Activated T-helper 17 cell treated with anti-CD3 and anti-CD28 coated beads, Interleukin-2, amount 50 U/mL, for 72 hours (primary cell): ENCODE measurements at regions not wholly inside any gene's neighbourhood (a gene's known extent, or its start where the extent isn't known, plus 50 kb on each side); places are given as distances from the start of the nearest gene placed in this dataset.
"Not testable (repeated sequence)": the region's sequence is repeated elsewhere in the genome, so short reads cannot be mapped to it uniquely, and the experiment has no call there.

Experiments
- ATAC-seq: fragments of 150-1000 bp; cut with Tn5 transposase; replicated peaks from 2 replicates; pipeline ENCODE4 v1.10.0; 2021; ENCODE audit warnings: mild to moderate bottlenecking, moderate library complexity
- H3K27ac Mint-ChIP-seq: one replicate; pipeline ENCODE4 v1.8.0; 2022; ENCODE audit warnings: mixed read lengths
- H3K27me3 Mint-ChIP-seq: one replicate; pipeline ENCODE4 v1.8.0; 2022; ENCODE audit warnings: mixed read lengths
- H3K36me3 Mint-ChIP-seq: one replicate; pipeline ENCODE4 v1.8.0; 2022; ENCODE audit warnings: low read depth, mild to moderate bottlenecking, mixed read lengths
- H3K4me1 Mint-ChIP-seq: one replicate; pipeline ENCODE4 v1.8.0; 2022; ENCODE audit warnings: mixed read lengths
- H3K4me3 Mint-ChIP-seq: one replicate; pipeline ENCODE4 v1.8.0; 2022; ENCODE audit warnings: mild to moderate bottlenecking, mixed read lengths
- H3K9me3 Mint-ChIP-seq: one replicate; pipeline ENCODE4 v1.8.0; 2022; ENCODE audit warnings: mixed read lengths

DNA sequence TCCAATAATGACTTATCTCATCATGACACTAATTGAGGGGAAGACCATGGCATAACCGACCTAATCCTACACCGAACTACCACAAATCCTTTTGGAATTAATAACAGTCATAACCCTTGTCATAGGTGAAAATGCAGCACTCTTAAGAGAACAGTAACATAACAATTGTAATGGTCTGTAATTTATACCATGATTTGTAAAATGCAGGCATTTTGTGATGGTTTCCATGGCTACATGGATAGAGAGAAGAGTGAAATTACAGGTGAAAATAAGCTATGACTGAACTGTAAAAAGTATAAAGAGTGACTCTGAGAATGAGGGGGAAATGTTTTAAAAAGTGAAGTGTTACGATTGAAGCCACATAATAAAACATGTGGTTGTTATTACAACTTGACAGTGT, 494.1 kb upstream of the SLC39A10 start:
- H3K27me3 Mint-ChIP-seq: no peaks in the 10 kb centered on the region
- no peak overlapping the region for H3K4me3 Mint-ChIP-seq
- H3K36me3 Mint-ChIP-seq: no peaks in the 10 kb centered on the region
- H3K9me3 Mint-ChIP-seq: no peaks in the 10 kb centered on the region
- H3K4me1 Mint-ChIP-seq: no peaks in the 10 kb centered on the region
- no peak overlapping the region for H3K27ac Mint-ChIP-seq
- no peak for ATAC-seq

DNA sequence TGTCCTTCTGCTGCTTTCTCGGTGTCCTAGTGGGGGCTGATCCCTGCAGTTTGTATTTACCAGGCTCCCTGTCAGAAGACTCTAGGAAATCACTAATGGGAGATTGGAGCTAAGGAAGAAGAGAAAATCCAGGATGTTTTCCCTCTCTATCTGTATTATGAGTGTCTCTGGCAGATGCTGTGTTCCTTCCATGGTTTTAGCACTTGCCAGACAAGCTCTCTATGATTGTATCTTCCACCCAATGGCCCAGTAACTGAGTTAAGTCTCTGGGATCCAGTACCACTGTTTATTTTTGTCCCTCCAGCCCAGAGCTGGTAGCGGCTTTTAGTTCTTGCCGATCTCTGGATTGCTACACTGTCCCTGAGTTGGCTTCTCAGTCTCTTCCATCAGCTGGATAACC, 494.8 kb upstream of the SLC39A10 start:
- no peaks in the 10 kb centered on the region for H3K4me1 Mint-ChIP-seq
- H3K36me3 Mint-ChIP-seq: no peaks in the 10 kb centered on the region
- no peaks in the 10 kb centered on the region for H3K9me3 Mint-ChIP-seq
- no peak overlapping the region for H3K4me3 Mint-ChIP-seq
- H3K27me3 Mint-ChIP-seq: no peaks in the 10 kb centered on the region
- no peak for ATAC-seq
- no peak overlapping the region for H3K27ac Mint-ChIP-seq

DNA sequence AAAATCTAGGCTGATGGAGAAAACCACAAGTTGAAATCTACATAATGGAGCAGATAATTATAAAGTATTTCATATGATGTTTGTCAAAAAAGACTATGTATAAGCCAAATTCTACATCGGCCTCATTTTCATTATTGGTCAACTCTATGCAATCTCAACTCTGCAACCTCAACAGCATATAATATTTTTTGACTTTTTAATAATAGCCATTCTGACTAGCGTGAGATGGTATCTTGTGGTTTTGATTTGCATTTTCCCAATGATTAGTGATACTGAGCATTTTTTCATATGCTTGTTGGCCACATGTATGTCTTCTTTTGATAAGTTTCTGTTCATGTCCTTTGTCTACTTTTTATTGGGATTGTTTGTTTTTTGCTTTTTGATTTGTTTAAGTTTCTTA, 496.1 kb upstream of the SLC39A10 start:
- Mint-ChIP-seq H3K27ac (no peak overlapping the region), H3K9me3 (no peaks in the 10 kb centered on the region), H3K4me1 (no peaks in the 10 kb centered on the region), H3K27me3 (no peaks in the 10 kb centered on the region), H3K4me3 (no peak overlapping the region), H3K36me3 (no peaks in the 10 kb centered on the region)
- no peak for ATAC-seq

DNA sequence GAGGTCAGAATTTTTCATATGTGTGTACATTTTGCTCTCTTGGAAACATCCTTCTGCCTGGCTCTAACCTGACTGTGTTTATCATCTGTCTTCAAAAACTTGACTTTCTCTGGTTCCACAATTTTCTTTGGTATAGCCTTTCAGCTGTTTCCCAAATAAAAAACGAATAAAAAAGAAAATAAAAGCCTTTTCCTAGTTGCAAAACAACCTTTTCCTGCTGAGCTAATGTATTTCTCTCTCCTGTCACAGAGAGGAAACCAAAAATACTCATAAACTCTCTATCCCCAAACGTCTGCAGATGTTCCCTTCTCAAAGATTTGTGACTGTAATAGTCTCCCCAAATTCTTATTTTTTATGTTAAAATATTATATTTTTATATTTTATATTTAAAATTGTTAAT, 505.3 kb upstream of the SLC39A10 start:
- Mint-ChIP-seq H3K4me1 (no peaks in the 10 kb centered on the region), H3K4me3 (no peak overlapping the region), H3K9me3 (no peaks in the 10 kb centered on the region), H3K27me3 (no peaks in the 10 kb centered on the region), H3K27ac (no peak overlapping the region), H3K36me3 (no peaks in the 10 kb centered on the region)
- ATAC-seq: no peak

DNA sequence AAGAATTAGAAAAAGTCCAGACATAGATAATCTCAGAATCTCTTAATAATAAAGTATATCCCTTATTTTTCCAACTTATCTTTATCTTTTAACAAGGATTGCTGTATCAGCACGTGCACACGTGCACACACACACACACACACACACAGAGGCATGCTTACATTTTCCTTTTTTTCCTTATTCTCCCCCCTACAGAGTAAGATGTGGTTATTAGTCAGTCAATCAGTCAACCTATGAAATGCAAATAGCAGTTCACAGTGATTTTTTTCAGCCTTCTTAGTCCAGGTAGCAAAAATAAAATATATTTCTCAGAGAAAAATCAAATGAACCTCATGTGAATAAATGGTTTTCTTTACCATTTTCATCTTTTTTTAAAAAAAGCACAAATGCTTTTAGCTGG, 506.2 kb upstream of the SLC39A10 start:
- H3K4me3 Mint-ChIP-seq: no peak overlapping the region
- H3K27me3 Mint-ChIP-seq: no peaks in the 10 kb centered on the region
- no peaks in the 10 kb centered on the region for H3K4me1 Mint-ChIP-seq
- H3K36me3 Mint-ChIP-seq: no peaks in the 10 kb centered on the region
- H3K27ac Mint-ChIP-seq: no peak overlapping the region
- ATAC-seq: no peak
- no peaks in the 10 kb centered on the region for H3K9me3 Mint-ChIP-seq

DNA sequence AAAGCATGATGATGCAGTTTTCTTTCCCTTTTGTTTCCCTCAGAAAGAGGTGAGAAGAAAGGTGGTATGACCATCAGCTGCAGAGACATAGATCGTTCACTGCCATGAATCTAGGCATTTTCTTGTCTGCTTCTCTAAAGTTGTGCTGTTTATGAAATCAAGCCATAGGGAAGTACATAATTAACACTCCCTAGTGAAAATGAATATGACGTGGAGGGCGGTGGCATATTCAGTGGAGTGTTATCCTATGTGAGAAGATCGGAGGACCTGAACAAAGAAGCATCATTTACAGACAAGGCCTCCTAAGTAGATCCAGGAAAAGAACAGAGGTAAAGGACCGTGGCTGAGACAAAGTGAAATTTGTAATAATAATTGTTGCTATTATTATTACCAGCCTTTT, 509.0 kb upstream of the SLC39A10 start:
- H3K4me1 Mint-ChIP-seq: no peaks in the 10 kb centered on the region
- no peak for ATAC-seq
- peaks cover 5% of the 10 kb centered on the region for H3K27me3 Mint-ChIP-seq
- H3K36me3 Mint-ChIP-seq: no peaks in the 10 kb centered on the region
- no peak overlapping the region for H3K27ac Mint-ChIP-seq
- H3K9me3 Mint-ChIP-seq: peaks cover 5% of the 10 kb centered on the region
- no peak overlapping the region for H3K4me3 Mint-ChIP-seq

DNA sequence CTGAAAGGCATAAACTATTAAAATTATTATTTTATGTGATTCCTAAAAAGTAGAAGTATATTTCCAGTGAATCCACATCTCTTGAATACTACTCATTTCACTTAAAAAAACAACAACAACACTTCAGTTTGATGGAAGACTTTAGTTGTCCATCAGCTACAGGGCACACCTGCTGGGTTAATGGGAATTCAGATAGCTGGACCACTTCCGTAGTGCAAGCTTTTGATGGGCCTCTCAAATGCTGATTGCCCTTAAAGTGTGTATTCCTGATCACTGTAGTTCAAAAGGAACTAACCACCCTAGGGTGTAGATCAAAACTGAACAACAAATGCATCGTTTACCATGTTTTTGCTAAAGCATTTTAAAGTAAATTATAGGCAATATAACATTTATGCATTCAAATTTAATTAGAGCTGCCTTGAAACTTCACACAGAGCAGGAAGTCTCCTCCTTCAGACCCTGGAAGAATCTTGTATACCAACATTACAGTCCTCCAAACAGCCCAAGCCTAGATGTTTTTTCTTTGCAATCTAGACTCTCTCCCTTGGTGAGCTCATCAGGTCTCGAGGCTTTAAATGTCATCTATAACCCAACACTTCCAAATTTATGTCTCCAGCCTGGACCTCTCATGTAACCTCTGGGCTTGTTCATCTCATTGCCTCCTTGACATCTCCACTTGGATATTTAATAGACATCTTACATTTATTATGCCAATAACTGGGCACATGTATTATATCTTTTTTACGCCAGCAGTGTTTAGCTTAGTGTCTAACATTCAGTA, 510.1 kb upstream of the SLC39A10 start:
- no peak for ATAC-seq
- H3K27ac Mint-ChIP-seq: no peak overlapping the region
- peaks cover 5% of the 10 kb centered on the region for H3K9me3 Mint-ChIP-seq

DNA sequence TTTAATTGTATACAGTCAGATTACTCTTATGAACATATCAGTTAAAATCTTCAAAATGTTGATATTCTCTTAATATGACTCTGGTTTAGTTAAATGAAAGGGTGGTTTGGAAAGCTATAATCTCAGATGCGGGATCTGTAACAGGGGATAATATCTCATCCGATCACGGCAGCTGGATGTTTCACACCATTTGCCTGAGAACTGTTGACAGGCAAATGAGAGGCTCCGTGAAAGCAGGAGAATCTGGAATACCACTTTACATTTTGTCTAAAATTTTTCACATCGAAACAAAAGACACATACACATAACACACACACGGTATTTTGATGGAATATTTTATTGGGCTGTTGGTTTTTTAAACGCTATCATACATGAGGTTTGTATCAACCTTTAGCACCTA, 518.6 kb upstream of the SLC39A10 start:
- no peak overlapping the region for H3K27ac Mint-ChIP-seq
- peaks cover 4% of the 10 kb centered on the region for H3K27me3 Mint-ChIP-seq
- H3K36me3 Mint-ChIP-seq: no peaks in the 10 kb centered on the region
- no peaks in the 10 kb centered on the region for H3K4me1 Mint-ChIP-seq
- ATAC-seq: no peak
- no peak overlapping the region for H3K4me3 Mint-ChIP-seq
- no peaks in the 10 kb centered on the region for H3K9me3 Mint-ChIP-seq

More for the DNA sequence above, 510.1 kb upstream of the SLC39A10 start:
- H3K36me3 Mint-ChIP-seq: no peaks in the 10 kb centered on the region
- H3K27me3 Mint-ChIP-seq: peaks cover 5% of the 10 kb centered on the region
- H3K4me3 Mint-ChIP-seq: no peak overlapping the region
- no peaks in the 10 kb centered on the region for H3K4me1 Mint-ChIP-seq

DNA sequence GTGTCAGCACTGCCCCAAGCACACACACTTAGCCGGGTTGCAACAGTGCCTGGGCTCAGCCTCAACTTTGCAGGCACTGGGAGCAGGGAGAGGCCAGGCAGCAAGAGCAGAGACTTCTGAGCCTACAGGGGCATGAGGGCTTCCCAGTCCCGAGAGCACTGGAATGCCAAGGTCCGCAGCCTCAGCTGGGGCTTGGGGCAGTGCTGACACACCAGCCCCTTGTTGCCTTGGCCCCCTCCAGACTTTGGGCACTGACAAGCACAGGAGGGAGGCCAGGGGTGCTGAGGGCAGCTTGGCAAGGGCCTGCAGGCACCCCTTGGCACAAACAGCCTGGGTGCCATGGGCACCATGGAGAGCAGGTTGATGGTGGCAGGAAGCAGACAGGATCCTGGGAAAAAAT, 531.1 kb upstream of the SLC39A10 start:
- H3K9me3 Mint-ChIP-seq, H3K36me3 Mint-ChIP-seq, ATAC-seq, H3K27ac Mint-ChIP-seq, H3K4me1 Mint-ChIP-seq, H3K27me3 Mint-ChIP-seq, H3K4me3 Mint-ChIP-seq: not testable (repeated sequence)

DNA sequence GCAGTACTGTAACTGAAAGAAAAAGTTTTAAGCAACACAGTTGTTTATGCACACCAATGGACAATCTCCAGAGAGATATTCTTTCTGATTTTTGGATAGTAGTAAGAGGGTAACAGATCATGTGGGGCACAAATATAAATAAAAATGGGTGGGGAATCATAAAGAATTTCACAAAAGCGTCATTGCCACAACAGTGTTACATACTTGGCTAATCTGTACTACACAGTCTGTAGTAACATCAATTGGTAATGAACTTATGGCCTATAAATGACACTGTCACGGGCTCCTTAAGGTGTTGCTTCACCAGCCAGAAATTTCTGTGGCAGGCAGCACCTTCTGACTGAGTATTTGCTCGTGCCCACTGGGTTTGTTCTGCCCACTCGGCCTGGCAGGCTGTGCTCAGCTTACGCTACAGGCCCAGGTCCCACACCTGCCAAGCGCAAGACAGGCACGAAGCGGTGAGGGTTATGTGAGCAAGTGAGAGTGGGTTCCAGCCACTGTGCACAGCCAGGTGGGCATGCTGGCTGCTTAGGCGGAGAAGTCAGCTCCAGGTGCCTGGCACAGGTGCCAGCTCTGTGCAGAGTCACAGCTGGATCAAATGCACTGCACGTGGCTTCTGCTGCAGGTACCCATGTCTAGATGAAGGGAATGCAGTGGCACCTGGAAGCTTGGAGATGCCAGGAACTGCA, 532.5 kb upstream of the SLC39A10 start:
- Mint-ChIP-seq H3K27me3 (peaks cover 3% of the 10 kb centered on the region), H3K27ac (no peak overlapping the region), H3K9me3 (no peaks in the 10 kb centered on the region), H3K4me1 (no peaks in the 10 kb centered on the region), H3K36me3 (no peaks in the 10 kb centered on the region), H3K4me3 (no peak overlapping the region)
- ATAC-seq: no peak

DNA sequence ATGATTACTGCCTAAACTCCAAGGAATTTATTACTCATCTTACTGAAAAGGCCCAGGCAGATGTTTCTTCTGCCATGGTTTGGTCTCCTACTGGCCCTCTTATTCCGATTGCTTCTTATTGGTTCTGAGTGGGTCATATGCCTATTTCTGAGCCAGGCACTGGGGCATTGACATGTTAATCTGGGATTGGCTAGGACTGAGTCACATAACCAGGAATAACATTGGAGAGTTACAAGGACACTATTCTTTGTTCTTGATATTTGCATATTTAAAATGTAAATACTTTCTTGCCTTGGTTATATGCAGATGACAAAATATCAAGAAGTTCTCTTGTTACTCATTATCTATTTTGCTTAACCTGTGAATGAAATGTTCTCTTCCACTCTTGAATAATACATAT, 534.4 kb upstream of the SLC39A10 start:
- H3K27me3 Mint-ChIP-seq: no peaks in the 10 kb centered on the region
- ATAC-seq: no peak
- no peaks in the 10 kb centered on the region for H3K9me3 Mint-ChIP-seq
- H3K4me1 Mint-ChIP-seq: no peaks in the 10 kb centered on the region
- no peaks in the 10 kb centered on the region for H3K36me3 Mint-ChIP-seq
- H3K4me3 Mint-ChIP-seq: no peak overlapping the region
- no peak overlapping the region for H3K27ac Mint-ChIP-seq

DNA sequence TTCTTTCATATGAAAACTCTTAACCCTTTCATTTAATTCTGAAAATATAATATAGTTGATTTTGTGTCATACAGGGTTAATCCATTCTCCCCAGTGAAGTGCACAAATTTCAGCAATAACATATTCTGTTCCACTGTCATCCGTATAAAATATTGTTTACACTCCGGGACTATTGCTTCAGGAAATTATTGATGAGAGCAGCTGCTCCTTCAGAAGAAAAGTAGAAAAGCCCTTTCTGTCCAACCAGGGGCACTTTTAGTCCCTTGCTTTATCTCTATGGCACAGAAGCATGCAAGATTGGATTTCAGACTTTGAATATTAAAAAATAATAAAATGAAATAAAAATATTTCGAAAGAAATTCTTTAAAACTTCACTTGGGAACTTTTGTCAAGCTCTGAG, 535.7 kb upstream of the SLC39A10 start:
- Mint-ChIP-seq H3K4me1 (no peaks in the 10 kb centered on the region), H3K4me3 (no peak overlapping the region), H3K9me3 (no peaks in the 10 kb centered on the region), H3K27me3 (no peaks in the 10 kb centered on the region), H3K36me3 (no peaks in the 10 kb centered on the region), H3K27ac (no peak overlapping the region)
- no peak for ATAC-seq

DNA sequence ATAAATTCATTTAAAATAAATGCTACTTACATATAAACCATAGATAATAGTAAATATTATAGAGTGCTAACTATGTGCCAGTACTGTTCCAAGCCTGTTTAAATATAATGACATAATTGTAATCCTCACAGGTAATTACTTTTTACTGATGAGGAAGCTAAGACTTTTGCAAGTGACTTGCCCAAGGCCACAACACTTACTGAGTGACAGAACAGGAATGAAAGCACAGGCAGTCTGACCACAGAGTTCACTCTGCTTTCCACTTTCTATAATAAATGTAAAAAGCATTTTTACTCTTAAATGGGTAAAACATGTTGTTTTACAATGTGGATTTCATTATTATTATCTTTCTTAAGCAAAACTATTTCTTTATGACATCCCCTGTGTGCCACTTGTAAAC, 537.8 kb upstream of the SLC39A10 start:
- H3K4me1 Mint-ChIP-seq: no peaks in the 10 kb centered on the region
- H3K36me3 Mint-ChIP-seq: no peaks in the 10 kb centered on the region
- no peaks in the 10 kb centered on the region for H3K27me3 Mint-ChIP-seq
- H3K27ac Mint-ChIP-seq: no peak overlapping the region
- H3K9me3 Mint-ChIP-seq: no peaks in the 10 kb centered on the region
- no peak overlapping the region for H3K4me3 Mint-ChIP-seq
- ATAC-seq: no peak

DNA sequence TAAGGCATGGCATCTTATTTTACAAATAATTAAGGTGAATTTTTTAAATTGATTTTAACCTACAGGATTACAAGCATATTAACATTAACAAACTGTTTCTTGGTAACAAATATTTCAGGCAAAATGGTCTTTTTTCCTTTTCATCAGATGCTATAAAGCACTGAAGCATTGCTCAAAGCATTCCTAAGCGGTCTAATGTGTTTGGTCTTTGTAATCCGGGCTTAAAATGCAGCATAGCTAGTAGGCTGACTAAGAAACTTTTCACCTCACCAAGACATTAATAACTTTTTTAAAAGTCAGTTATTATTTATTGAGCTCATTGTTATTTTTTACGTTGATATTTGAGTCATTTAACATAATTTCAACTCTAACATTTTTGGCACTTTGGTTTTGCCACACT, 538.8 kb upstream of the SLC39A10 start:
- ATAC-seq: no peak
- Mint-ChIP-seq H3K4me3 (no peak overlapping the region), H3K4me1 (no peaks in the 10 kb centered on the region), H3K27me3 (no peaks in the 10 kb centered on the region), H3K9me3 (no peaks in the 10 kb centered on the region), H3K27ac (no peak overlapping the region), H3K36me3 (no peaks in the 10 kb centered on the region)

DNA sequence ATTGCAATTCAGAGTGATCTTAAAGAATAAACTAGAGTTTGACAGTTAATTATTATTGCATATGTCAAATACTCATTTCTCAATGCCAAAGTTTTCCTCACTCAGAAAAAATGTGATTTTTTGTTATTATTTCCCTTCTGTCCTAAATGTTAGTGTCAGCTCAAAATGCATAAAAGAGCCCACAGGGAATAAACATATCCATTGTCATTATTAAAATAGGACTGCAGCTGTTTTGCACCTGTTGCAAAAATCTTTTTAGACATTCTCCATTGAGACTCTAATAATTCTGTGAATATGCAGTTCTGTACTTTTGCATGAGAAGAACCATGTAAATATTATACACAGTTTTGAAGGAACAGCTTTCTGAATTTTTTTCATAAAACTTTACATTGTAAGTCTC, 540.0 kb upstream of the SLC39A10 start:
- no peak overlapping the region for H3K4me3 Mint-ChIP-seq
- H3K4me1 Mint-ChIP-seq: no peaks in the 10 kb centered on the region
- no peaks in the 10 kb centered on the region for H3K36me3 Mint-ChIP-seq
- H3K27me3 Mint-ChIP-seq: peaks cover 3% of the 10 kb centered on the region
- no peak for ATAC-seq
- H3K27ac Mint-ChIP-seq: no peak overlapping the region
- H3K9me3 Mint-ChIP-seq: no peaks in the 10 kb centered on the region
